ENCODE measurements at regions not wholly inside any gene's neighbourhood (a gene's known extent, or its start where the extent isn't known, plus 50 kb on each side); places are given as distances from the start of the nearest gene placed in this dataset.
"Not testable (repeated sequence)": the region's sequence is repeated elsewhere in the genome, so short reads cannot be mapped to it uniquely, and the experiment has no call there.

DNA sequence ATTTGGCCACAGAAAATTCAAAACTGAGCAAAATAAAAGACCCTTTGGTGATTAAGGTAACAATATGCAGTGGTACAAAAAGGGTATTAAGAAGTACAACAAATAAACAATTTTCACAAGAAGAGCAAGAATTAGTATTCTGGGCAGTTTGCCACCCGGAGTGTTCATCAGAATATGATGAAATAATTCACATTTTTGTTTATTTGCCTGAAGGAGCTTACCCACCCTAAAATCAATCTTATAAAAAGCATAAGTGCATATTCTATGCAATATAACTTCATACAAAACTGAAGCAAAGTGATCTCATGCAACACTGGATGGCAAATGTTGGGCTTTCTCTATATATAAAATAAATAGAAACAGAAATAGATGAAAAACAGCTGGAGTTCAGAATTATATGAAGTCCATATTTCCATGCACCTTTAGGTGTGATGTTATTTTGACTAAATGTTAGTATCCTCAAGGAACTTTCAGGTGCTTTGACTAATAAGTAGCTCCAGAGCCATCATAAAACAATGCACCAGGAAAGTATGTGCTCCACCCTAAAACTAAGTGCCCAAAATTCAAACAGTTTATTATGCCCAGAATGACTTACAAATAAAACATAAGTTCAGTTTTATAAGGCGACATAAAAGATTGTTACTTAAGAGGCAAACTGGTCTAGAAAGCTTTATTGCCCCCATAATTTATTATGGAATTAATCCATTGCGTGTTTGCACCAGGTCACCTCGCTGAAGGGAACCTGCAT lies 474.3 kb downstream of the SEMA3D start:
- ATAC-seq (no peak), DNase-seq (no peak)
- Histone ChIP-seq H3K4me3 (no peak overlapping the region), H3K36me3 (no peaks in the 10 kb centered on the region), H3K27me3 (no peaks in the 10 kb centered on the region), H3K9me3 (no peaks in the 10 kb centered on the region), H3K27ac (no peak overlapping the region), H3K4me1 (no peaks in the 10 kb centered on the region)
- intact Hi-C loops (cut with DNase I) = no loop called here
- TF ChIP-seq POLR2A (IDR thresholded peaks at IDR 0.05) = no peak
- TF ChIP-seq, protein P1, sequence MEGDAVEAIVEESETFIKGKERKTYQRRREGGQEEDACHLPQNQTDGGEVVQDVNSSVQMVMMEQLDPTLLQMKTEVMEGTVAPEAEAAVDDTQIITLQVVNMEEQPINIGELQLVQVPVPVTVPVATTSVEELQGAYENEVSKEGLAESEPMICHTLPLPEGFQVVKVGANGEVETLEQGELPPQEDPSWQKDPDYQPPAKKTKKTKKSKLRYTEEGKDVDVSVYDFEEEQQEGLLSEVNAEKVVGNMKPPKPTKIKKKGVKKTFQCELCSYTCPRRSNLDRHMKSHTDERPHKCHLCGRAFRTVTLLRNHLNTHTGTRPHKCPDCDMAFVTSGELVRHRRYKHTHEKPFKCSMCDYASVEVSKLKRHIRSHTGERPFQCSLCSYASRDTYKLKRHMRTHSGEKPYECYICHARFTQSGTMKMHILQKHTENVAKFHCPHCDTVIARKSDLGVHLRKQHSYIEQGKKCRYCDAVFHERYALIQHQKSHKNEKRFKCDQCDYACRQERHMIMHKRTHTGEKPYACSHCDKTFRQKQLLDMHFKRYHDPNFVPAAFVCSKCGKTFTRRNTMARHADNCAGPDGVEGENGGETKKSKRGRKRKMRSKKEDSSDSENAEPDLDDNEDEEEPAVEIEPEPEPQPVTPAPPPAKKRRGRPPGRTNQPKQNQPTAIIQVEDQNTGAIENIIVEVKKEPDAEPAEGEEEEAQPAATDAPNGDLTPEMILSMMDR (IDR thresholded peaks at IDR 0.05) = no peak
- 54% methylated on average over 4 of the region's 4 CpGs for WGBS (ENCODE audit: insufficient coverage, low coverage, low lambda C conversion rate, missing lambda C conversion rate)

DNA sequence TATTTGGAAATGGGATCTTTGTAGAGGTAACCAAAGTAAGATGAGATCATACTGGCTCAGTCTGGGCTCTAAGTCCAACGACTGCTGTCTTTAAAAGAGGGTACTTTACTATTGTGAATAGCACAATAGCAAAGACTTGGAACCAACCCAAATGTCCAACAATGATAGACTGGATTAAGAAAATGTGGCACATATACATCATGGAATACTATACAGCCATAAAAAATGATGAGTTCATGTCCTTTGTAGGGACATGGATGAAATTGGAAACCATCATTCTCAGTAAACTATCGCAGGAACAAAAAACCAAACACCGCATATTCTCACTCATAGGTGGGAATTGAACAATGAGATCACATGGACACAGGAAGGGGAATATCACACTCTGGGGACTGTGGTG lies 476.3 kb downstream of the SEMA3D start:
- H3K27ac ChIP-seq; intact Hi-C loops (cut with DNase I); DNase-seq: not testable (repeated sequence)

DNA sequence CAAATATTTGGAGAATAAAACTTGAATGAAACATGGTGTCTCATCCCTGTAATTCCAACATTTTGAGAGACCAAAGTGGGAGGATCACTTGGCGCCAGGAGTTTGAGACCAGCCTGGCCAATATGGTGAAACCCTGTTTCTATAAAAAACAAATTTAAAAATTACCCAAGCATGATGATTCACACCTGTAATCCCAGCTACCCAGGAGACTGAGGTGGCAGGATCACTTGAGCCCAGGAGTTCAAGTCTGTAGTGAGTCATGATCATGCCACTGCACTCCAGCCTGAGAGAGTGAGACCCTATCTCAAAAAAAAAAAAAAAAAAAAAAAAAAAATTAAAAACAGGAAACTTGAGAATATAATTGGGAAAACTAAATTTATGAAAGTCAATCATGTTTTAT lies 481.1 kb downstream of the SEMA3D start:
- no peaks in the 10 kb centered on the region for H3K36me3 ChIP-seq
- no peaks in the 10 kb centered on the region for H3K27me3 ChIP-seq
- no peak overlapping the region for H3K4me3 ChIP-seq
- ATAC-seq = no peak
- no CpG with 5 or more reads among the region's 1 CpG for WGBS (ENCODE audit: insufficient coverage, low coverage, low lambda C conversion rate, missing lambda C conversion rate)
- no peak overlapping the region for H3K27ac ChIP-seq
- no peaks in the 10 kb centered on the region for H3K9me3 ChIP-seq
- H3K4me1 ChIP-seq = no peaks in the 10 kb centered on the region
- intact Hi-C loops (cut with DNase I) = no loop called here
- no peak for TF ChIP-seq POLR2A (IDR thresholded peaks at IDR 0.05)
- TF ChIP-seq, protein P1 (IDR thresholded peaks at IDR 0.05) = no peak
- DNase-seq = no peak

More for the DNA sequence above, 476.3 kb downstream of the SEMA3D start:
- not testable (repeated sequence) for ATAC-seq, H3K9me3 ChIP-seq, H3K4me3 ChIP-seq, H3K4me1 ChIP-seq, H3K36me3 ChIP-seq, H3K27me3 ChIP-seq
- 71% methylated on average over 1 of the region's 3 CpGs for WGBS (ENCODE audit: insufficient coverage, low coverage, low lambda C conversion rate, missing lambda C conversion rate)

DNA sequence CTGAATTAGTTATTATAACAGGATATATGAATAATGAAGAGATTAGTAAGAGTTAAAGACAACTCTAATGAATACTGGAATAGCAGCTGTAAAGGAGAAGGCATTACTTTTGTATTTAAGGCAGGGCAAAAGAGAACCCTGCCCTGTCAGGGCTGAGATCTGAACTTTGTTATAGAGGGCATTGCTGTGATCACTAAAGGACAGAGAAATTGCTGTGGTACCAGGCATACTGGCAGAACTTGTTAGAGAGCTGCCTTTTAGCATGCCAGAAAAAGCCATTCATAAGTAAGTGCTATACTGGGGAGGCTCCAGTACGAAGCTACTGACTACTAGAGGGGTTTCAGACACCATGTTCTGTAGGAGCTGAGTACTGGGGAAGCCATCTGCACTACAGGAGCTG lies 481.8 kb downstream of the SEMA3D start:
- TF ChIP-seq POLR2A (IDR thresholded peaks at IDR 0.05) = no peak
- TF ChIP-seq, protein P1 (IDR thresholded peaks at IDR 0.05) = no peak
- Histone ChIP-seq H3K4me3 (no peak overlapping the region), H3K27ac (no peak overlapping the region), H3K4me1 (no peaks in the 10 kb centered on the region), H3K36me3 (no peaks in the 10 kb centered on the region), H3K9me3 (no peaks in the 10 kb centered on the region), H3K27me3 (no peaks in the 10 kb centered on the region)
- ATAC-seq (no peak), DNase-seq (no peak)
- WGBS (ENCODE audit: insufficient coverage, low coverage, low lambda C conversion rate, missing lambda C conversion rate) = 33% methylated on average over 1 of the region's 1 CpG
- intact Hi-C loops (cut with DNase I) = no loop called here

DNA sequence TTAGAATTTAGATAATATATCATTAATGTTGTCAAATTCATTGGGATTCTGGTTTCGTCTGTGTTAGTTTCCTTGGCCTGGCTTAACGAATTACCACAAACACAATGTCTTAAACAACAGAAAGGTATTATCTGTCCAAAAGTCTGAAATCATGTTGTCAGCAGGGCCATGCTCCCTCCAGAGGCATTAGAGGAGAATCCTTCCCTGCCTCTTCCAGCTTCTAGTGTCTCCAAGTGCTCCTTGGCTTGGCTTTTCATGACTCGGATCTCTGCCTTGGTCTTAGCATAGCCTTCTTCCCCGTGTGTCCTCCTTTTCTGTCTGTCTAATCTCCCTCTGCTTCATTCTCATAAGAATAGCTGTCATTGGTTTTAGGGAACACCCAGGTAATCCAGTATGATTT lies 482.5 kb downstream of the SEMA3D start:
- TF ChIP-seq, protein P1 (IDR thresholded peaks at IDR 0.05) = no peak
- TF ChIP-seq POLR2A (IDR thresholded peaks at IDR 0.05) = no peak
- H3K36me3 ChIP-seq = no peaks in the 10 kb centered on the region
- DNase-seq (no peak), ATAC-seq (no peak)
- no peak overlapping the region for H3K27ac ChIP-seq
- H3K27me3 ChIP-seq = no peaks in the 10 kb centered on the region
- intact Hi-C loops (cut with DNase I) = no loop called here
- no peaks in the 10 kb centered on the region for H3K9me3 ChIP-seq
- no peaks in the 10 kb centered on the region for H3K4me1 ChIP-seq
- 45% methylated on average over 4 of the region's 4 CpGs for WGBS (ENCODE audit: insufficient coverage, low coverage, low lambda C conversion rate, missing lambda C conversion rate)
- H3K4me3 ChIP-seq = no peak overlapping the region

Measured in right lobe of liver (tissue), 6 donors.